ENCODE measurements at regions not wholly inside any gene's neighbourhood (a gene's known extent, or its start where the extent isn't known, plus 50 kb on each side); places are given as distances from the start of the nearest gene placed in this dataset.

GRCh38 chr10:78162853-78163252, 129.2 kb downstream of the RPS24 start:
- TF ChIP-seq CTCF (IDR thresholded peaks at IDR 0.05) (no peak), POLR2A (IDR thresholded peaks at IDR 0.05) (no peak)

Measured in right lobe of liver (tissue), 4 donors.